ENCODE measurements at regions not wholly inside any gene's neighbourhood (a gene's known extent, or its start where the extent isn't known, plus 50 kb on each side); places are given as distances from the start of the nearest gene placed in this dataset.

- TF ChIP-seq CTCF (IDR thresholded peaks at IDR 0.05) (no peak), POLR2A (IDR thresholded peaks at IDR 0.05) (no peak)
Observed at GRCh38 chr3:98961161-98962155, 60.0 kb upstream of the DCBLD2 start.
